Neural progenitor cell (in vitro differentiated cells): ENCODE measurements at regions not wholly inside any gene's neighbourhood (a gene's known extent, or its start where the extent isn't known, plus 50 kb on each side); places are given as distances from the start of the nearest gene placed in this dataset.

Experiments
- EZH2phosphoT487 ChIP-seq: fragments of 200-600 bp; sonication (generic); IDR thresholded peaks from 2 replicates; pipeline ENCODE4 v1.6.1; 2017; ENCODE audit warnings: antibody characterized with exemption
- TF ChIP-seq, protein P1 (sequence below): fragments of 200-600 bp; sonication (generic); IDR thresholded peaks from 2 replicates; pipeline ENCODE4 v1.5.1; 2017; ENCODE audit warnings: antibody characterized with exemption, mild to moderate bottlenecking

DNA sequence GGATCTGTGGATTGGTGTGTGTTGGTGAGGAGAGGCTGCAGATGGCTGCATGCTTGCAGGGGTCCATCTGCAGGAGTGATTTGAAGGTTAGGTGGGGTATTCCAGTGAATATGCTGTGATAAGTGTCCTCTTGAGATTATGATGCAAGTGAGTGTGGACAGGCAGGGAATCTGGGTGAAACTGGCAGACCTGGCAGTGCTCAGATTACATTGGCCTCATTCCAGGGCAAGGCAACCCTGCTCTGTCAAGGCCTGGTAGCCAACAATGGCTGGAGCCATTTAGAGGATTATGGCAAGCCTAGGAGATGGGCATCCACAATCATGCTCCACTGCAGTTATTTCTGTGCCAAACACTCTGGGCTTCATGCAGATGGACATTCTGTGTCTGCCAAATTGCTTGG, 113.9 kb downstream of the RTL3 start:
- TF ChIP-seq EZH2phosphoT487, result no peak
- TF ChIP-seq, protein P1, sequence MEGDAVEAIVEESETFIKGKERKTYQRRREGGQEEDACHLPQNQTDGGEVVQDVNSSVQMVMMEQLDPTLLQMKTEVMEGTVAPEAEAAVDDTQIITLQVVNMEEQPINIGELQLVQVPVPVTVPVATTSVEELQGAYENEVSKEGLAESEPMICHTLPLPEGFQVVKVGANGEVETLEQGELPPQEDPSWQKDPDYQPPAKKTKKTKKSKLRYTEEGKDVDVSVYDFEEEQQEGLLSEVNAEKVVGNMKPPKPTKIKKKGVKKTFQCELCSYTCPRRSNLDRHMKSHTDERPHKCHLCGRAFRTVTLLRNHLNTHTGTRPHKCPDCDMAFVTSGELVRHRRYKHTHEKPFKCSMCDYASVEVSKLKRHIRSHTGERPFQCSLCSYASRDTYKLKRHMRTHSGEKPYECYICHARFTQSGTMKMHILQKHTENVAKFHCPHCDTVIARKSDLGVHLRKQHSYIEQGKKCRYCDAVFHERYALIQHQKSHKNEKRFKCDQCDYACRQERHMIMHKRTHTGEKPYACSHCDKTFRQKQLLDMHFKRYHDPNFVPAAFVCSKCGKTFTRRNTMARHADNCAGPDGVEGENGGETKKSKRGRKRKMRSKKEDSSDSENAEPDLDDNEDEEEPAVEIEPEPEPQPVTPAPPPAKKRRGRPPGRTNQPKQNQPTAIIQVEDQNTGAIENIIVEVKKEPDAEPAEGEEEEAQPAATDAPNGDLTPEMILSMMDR, result no peak
